GM12864 (cell line): ENCODE measurements at regions not wholly inside any gene's neighbourhood (a gene's known extent, or its start where the extent isn't known, plus 50 kb on each side); places are given as distances from the start of the nearest gene placed in this dataset.

Experiments used
- DNase-seq: peaks from one replicate; pipeline ENCODE4 v3.0.0-alpha.2; 2011; ENCODE audit warnings: low read depth
- H3K4me3 ChIP-seq: 2 replicates; pipeline ENCODE4 v1.5.1; 2011; ENCODE audit warnings: mild to moderate bottlenecking, low read depth, low read length, control low read depth
- TF ChIP-seq, protein P1 (sequence below): IDR thresholded peaks from 2 replicates; pipeline ENCODE4 v1.5.1; 2011; ENCODE audit warnings: low read depth, mild to moderate bottlenecking, moderate library complexity, low read length, control low read depth, inconsistent platforms; ENCODE audit errors: missing control alignments

DNA sequence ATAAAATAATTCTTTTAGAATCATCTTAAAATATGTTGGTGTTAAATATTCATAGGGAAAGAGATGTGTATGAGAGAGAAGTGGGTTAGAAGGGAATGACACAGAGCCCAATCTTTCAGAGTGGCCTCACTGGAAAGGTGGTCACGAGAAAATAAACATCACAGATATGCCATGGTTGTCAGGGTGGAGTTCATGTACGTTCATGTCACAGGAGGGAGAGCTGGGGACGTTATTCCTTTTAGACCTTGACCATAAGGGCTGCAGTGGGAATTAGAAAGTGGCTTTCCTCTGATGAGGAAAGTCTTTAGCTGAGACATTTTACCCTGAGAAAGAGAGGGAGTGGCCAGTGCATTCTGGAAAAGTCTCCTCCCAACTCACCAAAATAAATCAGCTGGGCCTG lies 90.6 kb upstream of the TNR start:
- no peak for DNase-seq
- TF ChIP-seq, protein P1, sequence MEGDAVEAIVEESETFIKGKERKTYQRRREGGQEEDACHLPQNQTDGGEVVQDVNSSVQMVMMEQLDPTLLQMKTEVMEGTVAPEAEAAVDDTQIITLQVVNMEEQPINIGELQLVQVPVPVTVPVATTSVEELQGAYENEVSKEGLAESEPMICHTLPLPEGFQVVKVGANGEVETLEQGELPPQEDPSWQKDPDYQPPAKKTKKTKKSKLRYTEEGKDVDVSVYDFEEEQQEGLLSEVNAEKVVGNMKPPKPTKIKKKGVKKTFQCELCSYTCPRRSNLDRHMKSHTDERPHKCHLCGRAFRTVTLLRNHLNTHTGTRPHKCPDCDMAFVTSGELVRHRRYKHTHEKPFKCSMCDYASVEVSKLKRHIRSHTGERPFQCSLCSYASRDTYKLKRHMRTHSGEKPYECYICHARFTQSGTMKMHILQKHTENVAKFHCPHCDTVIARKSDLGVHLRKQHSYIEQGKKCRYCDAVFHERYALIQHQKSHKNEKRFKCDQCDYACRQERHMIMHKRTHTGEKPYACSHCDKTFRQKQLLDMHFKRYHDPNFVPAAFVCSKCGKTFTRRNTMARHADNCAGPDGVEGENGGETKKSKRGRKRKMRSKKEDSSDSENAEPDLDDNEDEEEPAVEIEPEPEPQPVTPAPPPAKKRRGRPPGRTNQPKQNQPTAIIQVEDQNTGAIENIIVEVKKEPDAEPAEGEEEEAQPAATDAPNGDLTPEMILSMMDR, result no peak
- H3K4me3 ChIP-seq, result no peak overlapping the region

DNA sequence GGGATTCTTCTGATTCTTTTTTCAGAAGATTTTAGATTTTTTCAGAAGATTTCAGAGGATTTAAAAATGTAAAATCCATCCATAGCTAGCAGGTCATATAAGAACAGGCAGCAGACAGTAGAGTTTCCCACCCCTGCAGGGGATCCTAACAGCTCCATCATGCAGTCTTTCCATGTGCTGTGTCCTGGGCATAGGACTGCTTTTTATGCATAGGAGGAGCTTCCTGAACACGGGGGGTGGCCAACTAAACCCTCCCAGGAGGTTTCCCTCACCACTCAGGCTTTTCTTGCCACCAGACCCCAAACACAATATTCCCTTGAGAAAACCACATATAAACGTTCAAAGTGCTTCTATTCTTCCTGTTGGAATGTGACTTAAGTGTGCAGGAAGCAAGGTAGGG lies 90.1 kb upstream of the TNR start:
- no peak for DNase-seq
- TF ChIP-seq, protein P1, result no peak
- no peak overlapping the region for H3K4me3 ChIP-seq

DNA sequence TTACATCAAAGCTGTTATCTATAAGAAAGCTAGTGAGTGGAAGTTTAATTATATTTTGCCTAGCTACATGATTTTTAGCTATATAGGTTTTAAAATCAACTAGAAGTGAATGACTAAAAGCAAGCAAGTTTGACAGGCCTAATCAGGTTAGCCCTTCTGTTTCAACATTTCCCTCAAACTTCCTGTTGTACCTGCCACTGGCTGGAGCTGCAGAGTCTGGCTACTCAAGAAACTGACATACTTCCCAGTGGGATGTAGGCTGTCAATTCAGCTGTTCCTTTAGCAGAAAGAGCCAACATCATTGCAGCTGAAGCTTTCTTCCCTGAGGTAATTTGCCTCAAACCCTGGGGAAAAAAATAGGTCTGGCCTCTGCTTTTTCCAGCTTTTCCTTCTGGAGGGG lies 87.1 kb upstream of the TNR start:
- TF ChIP-seq, protein P1, result no peak
- no peak overlapping the region for H3K4me3 ChIP-seq
- no peak for DNase-seq

DNA sequence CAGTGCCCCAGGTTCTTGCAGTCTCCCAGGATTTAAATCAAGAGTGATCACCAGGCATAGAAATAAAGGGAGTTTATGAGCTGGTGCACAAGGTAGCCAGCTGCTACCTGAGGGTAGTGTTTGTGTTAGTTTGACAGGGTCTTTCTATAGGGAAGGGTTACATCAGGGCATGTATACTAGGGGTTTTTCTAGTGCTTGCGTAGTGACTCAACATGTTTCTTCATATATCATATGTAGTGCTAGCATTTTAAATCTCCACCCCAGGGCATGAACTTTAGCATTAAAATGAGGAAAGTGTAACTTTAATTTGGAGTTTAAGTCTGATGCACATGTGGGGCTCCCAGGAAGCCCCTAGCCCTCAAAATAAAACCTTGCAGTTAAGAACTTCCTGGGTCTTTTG lies 86.5 kb upstream of the TNR start:
- no peak for DNase-seq
- TF ChIP-seq, protein P1, result no peak
- H3K4me3 ChIP-seq, result no peak overlapping the region

DNA sequence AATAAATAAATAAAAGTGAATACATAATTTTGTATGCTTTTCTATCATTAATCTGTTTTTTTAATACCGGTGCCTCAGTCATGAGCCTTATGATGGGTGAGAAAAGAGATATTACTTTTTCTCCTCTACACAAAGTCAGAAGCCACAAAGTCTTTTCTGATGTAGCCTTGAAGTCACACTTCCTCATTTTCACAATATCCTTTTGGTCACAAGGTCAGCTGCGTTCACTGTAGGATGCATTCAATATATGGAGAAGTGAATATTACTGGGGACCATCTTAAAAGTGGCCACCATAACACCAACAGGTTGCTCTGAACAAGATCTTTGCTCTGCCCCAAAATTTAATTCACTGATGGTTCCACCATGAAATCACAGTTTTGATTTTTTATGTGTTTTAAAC lies 83.3 kb upstream of the TNR start:
- TF ChIP-seq, protein P1, result no peak
- no peak overlapping the region for H3K4me3 ChIP-seq
- DNase-seq, result no peak

DNA sequence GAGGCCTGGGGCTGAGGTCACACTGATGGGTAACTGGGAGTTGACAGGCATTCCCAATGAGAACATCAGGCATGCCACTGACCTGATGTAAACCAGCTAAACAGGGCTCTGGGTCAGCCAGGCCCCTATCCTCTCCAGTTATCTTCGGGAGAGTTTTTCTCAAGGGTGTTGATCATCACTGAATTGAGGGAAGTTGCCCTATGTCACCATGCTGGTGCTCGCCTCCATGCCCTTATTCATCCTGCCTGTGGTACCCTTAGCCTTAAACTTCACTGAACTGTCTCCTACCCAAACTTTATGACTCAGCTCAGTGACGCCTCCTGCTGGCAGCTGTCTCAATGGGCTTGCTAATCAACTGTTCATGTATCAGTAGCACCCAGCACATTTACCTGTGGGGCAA lies 80.7 kb upstream of the TNR start:
- H3K4me3 ChIP-seq, result no peak overlapping the region
- TF ChIP-seq, protein P1, result peak; percentile 61
- peak; percentile 12 for DNase-seq

DNA sequence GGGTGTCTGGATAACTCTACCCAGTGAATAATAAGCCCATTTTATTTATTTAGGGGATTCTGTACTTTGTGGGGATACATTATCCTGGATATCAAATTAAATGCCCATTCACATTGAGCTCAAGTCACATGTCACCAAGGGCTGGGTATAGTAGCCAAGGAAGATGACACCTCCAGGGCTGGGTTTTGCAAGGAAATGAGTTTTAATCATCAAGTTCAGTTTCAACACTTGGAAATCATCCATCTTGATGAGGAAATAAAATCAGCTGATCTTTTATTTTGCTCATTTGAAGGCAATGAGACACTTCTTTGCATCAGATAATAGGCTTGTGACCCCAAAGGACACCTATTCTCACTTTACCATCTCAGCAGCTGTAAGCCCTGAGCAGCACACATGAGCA lies 80.0 kb upstream of the TNR start:
- H3K4me3 ChIP-seq, result no peak overlapping the region
- TF ChIP-seq, protein P1, result no peak
- no peak for DNase-seq
